Caki2 (cell line): ENCODE measurements at regions not wholly inside any gene's neighbourhood (a gene's known extent, or its start where the extent isn't known, plus 50 kb on each side); places are given as distances from the start of the nearest gene placed in this dataset.

Source experiments
- DNase-seq: peaks from one replicate; pipeline ENCODE4 v3.0.0-alpha.2; 2015; ENCODE audit warnings: low read depth
- in situ Hi-C: cut with HindIII; loops from 2 replicates; pipeline ENCODE4 v1.10.0; 2016; ENCODE audit warnings: low sequenced_read_pairs, low pct_unique_long_range_greater_than_20kb, mixed read lengths

- DNase-seq = peak; percentile 44
These were observed 74.4 kb upstream of the ATP10B start for GRCh38 chr5:160926428-160926827.

GRCh38 chr5:160925281-160925680, 73.3 kb upstream of the ATP10B start:
- no peak for DNase-seq
- in situ Hi-C loops = no loop called here

More at GRCh38 chr5:160926428-160926827, 74.4 kb upstream of the ATP10B start:
- in situ Hi-C loops = no loop called here

GRCh38 chr5:160923936-160924710, 72.1 kb upstream of the ATP10B start:
- DNase-seq = no peak
- in situ Hi-C loops = no loop called here

GRCh38 chr5:160923411-160923810, 71.4 kb upstream of the ATP10B start:
- in situ Hi-C loops = no loop called here
- no peak for DNase-seq

GRCh38 chr5:160922311-160922710, 70.3 kb upstream of the ATP10B start:
- in situ Hi-C loops = no loop called here
- DNase-seq = no peak

GRCh38 chr5:160921423-160922285, 69.6 kb upstream of the ATP10B start:
- in situ Hi-C loops = no loop called here
- no peak for DNase-seq

GRCh38 chr5:160919626-160920025, 67.6 kb upstream of the ATP10B start:
- in situ Hi-C loops = no loop called here
- no peak for DNase-seq

GRCh38 chr5:160918386-160918785, 66.4 kb upstream of the ATP10B start:
- no peak for DNase-seq
- in situ Hi-C loops = no loop called here

GRCh38 chr5:160906090-160906489, 54.1 kb upstream of the ATP10B start:
- in situ Hi-C loops = no loop called here
- DNase-seq = no peak

- in situ Hi-C loops = no loop called here
- DNase-seq = no peak
These were observed 53.3 kb upstream of the ATP10B start for GRCh38 chr5:160905285-160905684.

GRCh38 chr5:160904591-160904990, 52.6 kb upstream of the ATP10B start:
- no peak for DNase-seq
- in situ Hi-C loops = no loop called here

GRCh38 chr5:160903551-160903950, 51.5 kb upstream of the ATP10B start:
- no peak for DNase-seq

GRCh38 chr5:160903076-160903475, 51.1 kb upstream of the ATP10B start:
- in situ Hi-C loops = no loop called here
- no peak for DNase-seq

More at GRCh38 chr5:160903551-160903950, 51.5 kb upstream of the ATP10B start:
- in situ Hi-C loops = no loop called here
